Amygdala (tissue), 56 donors: ENCODE measurements at regions not wholly inside any gene's neighbourhood (a gene's known extent, or its start where the extent isn't known, plus 50 kb on each side); places are given as distances from the start of the nearest gene placed in this dataset.

Experiments
- DNase-seq, 56 donors: peaks; one replicate each; lab custom pipeline; 2025; lab: John Stamatoyannopoulos, UW

DNA sequence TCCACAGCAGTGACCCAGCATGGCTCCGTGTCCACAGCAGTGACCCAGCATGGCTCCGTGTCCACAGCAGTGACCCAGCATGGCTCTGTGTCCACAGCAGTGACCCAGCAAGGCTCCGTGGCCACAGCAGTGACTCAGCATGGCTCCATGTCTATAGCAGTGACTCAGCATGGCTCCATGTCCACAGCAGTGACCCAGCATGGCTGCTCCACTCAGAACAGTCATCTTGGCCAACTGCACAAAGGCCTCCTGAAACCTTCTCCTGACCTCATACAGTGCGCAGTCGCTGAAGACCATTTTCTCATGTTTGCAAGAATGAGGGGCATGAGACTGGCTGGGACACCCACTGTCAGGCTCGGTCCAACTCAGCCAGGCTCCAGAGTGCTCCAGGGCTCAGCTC, 333.4 kb upstream of the RAB6C start:
- no peak for DNase-seq

DNA sequence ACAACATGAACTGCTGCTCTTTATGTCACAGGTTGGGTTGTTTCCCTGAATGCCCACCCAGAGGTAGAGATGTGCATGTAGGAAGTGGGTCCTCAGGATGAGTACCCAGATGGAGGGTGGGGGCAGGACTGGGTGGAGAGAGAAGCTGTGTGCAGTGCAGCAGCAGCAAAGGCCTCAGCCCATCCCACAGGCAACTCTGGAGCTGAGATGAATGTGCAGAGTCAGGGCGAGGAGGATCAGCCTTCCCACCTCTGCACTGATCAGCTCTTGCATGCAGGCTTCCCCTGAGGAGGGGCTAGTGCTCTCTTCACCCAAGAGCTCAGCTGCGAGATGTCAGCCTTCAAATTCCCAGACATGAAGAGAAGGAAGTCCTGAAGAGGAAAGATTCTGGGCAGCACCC, 326.2 kb upstream of the RAB6C start:
- no peak for DNase-seq

GRCh38 chr2:129654331-129654730, 325.1 kb upstream of the RAB6C start:
- no peak for DNase-seq

GRCh38 chr2:129656081-129656598, 323.3 kb upstream of the RAB6C start:
- no peak for DNase-seq

DNA sequence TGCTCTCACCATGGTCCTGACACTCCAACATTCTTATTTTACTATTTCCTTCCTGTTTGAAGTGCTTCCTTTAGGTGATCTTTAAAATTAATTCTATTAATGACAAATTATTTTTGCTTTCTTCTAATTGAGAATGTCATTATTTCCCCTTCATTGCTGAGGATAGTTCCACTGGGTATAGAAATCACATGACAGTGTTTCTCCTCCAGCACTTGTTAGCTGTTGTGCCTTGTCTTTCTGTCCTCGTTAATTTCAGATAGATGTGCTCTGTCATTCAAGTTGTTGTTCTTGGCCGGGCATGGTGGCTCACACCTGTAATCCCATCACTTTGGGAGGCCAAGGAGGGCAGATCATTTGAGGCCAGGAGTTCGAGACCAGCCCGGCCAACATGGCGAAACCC, 321.0 kb upstream of the RAB6C start:
- no peak for DNase-seq

- DNase-seq: no peak
These were observed 317.5 kb upstream of the RAB6C start for GRCh38 chr2:129661935-129662334.

DNA sequence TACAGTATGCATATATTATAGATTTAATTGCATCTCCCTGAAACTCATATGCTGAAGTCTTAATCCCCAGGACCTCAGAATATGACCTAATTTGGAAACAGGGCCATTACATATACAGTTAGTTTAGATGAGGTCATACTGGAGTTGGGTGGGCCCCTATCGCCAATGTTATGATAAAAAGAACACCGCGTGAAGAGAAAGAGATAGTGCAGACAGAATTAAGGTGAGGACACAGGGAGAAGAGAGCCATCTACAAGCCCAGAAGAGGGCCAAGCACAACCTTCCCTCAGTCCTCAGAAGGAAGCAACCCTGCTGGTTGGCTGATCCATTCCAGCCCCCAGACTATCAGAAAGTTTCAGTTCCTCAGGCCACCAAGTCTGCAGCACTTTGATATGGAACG, 311.9 kb upstream of the RAB6C start:
- DNase-seq: no peak

GRCh38 chr2:129672521-129672920, 306.9 kb upstream of the RAB6C start:
- no peak for DNase-seq

DNA sequence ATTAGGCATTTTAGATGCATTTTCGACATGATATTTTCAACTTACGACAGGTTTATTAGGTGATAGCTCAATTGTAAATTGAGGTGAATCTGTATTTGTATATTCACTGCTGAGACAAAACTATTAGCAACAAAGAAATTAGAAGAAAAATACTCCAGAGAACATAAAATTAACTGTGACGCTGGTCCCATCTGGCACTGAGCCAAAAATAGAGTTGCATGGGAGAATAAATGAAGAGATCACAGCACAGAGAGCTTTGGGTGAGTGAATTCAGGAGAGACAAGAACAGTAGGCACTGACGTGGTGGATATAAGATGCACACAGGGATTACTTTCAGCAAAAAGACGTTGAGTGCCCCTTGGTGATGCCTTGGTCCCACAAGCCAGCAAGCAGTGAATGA, 306.2 kb upstream of the RAB6C start:
- DNase-seq: no peak

GRCh38 chr2:129673847-129674711, 305.4 kb upstream of the RAB6C start:
- DNase-seq: no peak

GRCh38 chr2:129678751-129679150, 300.7 kb upstream of the RAB6C start:
- no peak for DNase-seq

- DNase-seq: no peak
These were observed 297.7 kb upstream of the RAB6C start for GRCh38 chr2:129681788-129682187.

DNA sequence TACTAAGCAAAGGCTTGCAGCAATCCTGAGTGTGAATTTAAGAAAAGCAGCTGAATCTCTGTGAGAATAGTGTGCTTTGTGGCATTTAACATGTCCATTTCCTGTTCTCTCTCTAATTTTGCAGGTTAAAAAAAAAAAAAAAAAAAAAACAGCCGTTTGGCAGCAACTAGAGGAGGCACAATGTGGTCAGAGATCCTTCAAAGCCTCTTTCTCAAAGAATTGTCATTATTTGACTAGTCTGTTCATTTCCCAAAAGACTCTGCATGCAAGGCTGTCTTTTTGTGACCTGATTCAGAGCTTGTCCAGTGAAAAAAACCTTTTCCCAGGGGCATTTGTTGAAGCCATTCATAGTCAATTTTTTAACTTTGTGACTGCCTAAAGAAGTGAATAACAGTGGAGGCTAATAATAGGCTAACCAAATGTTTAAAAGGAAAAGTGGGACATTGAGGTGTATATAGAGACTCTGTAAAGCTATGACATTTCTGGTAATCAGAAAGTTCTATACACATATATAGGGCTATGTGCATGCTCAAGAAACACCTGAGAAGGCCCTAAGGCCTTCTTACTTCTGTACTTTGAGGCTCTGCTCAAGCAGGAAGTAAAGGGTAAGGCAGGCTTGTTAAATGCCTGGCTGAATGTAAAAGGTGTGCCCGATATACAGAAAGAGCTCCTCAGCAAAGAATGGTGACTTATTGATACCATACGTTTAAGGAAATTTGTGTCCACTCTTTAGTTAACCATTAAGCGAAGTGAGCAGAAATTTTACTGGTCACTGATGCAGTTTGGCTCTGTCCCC, 289.6 kb upstream of the RAB6C start:
- DNase-seq: no peak

DNA sequence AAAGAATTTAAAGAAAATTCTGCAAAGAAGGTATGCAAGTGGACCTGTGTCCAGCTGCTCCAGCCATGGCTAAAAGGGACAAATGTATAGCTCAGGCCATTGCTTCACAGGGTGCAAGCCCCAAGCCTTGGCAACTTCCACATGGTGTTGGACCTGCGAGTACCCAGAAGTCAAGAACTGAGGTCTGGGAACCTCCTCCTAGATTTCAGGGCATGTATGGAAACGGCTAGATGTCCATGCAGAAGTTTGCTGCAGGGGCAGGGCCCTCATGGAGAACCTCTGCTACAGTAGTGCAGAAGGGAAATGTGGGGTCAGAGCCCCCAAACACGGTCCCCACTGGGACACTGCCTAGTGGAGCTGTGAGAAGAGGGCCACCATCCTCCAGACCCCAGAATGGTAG, 284.0 kb upstream of the RAB6C start:
- no peak for DNase-seq

DNA sequence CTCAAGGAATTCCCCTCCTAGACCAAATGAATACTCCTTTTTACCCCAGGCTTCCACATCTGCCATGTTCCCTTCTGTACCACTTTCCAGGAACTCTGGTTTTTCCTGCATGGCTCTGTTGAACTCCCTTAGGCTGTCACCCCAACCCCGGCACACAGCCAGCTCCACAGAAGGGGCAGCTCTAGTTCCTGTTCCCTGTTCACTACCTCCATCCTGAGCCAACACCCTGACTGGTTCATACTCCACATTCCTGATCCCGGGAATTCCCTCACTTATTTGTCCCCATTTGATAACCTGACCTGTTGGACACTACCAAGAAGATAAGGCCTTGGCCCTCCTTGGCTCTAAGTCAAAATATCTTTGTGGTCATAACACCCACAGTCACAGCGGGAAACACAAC, 280.9 kb upstream of the RAB6C start:
- DNase-seq: no peak

- DNase-seq: no peak
These were observed 279.5 kb upstream of the RAB6C start for GRCh38 chr2:129699781-129700573.

- DNase-seq: no peak
These were observed 276.9 kb upstream of the RAB6C start for GRCh38 chr2:129702416-129703176.

DNA sequence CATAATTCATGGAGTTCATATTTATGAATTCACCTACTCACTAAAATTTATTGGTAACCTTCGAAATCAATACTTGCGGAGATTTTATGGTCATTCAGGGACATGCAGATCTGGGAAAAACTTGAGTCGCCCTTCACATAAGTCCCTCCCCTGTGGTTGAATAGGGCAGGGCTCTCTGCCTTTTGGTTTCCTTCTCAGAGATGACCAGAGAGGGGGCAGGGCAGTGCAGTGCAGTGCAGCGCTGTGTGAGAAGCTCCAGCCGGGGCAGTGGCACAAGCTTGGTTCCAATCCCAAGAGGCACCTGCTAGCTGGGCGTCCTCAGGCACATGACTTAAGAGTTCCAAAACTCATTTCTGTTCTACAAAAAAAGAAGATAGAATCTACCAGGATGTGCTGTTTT, 274.4 kb upstream of the RAB6C start:
- DNase-seq: no peak

GRCh38 chr2:129707800-129708199, 271.7 kb upstream of the RAB6C start:
- DNase-seq: no peak
